ENCODE measurements at regions not wholly inside any gene's neighbourhood (a gene's known extent, or its start where the extent isn't known, plus 50 kb on each side); places are given as distances from the start of the nearest gene placed in this dataset.

GRCh38 chr6:163655217-163656121 is 241.0 kb downstream of the QKI start:
- DNase-seq (ENCODE audit: low spot score) = no peak

GRCh38 chr6:163651915-163652668 is 237.6 kb downstream of the QKI start:
- DNase-seq (ENCODE audit: low spot score) = no peak

DNA sequence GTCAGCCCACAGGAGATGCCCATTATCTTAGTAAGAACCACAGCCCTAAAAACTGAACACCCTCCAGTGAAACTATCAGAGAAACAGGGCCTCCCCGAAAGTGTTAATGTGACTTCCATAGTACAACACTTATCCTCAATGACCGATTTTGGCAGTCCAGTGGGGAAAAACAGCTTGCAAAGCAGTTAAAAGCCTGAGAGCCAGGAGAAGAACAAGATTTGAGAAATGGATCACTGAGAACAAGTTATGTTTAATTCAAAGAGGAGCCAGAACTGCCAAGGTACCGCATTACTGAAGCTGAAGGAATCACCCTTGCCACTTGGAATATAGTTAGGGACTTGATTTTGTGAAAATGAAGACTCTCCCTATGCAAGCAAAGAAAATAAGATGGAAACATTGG is 236.9 kb downstream of the QKI start:
- DNase-seq (ENCODE audit: low spot score) = no peak

DNA sequence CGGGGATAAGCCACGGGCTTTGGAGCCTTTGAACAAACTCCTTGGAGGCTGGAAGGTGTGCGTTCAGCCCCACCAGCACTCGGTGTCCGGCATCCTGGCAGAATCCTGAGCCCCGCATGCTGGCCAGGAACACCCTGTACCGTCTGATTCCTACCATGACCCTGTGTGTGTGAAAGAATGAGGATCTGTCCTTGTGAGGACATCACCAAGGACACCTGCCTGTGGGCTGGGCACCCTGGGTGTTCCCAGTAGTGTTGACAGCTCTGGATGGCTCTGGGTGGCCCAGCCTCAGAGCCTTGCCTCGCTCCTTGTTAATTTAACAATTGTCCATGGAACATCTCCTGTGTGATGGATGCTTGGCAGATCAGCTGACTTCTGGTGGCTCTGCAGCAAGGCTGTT is 234.3 kb downstream of the QKI start:
- DNase-seq (ENCODE audit: low spot score) = no peak

GRCh38 chr6:163647624-163648023 is 233.1 kb downstream of the QKI start:
- no peak for DNase-seq (ENCODE audit: low spot score)

DNA sequence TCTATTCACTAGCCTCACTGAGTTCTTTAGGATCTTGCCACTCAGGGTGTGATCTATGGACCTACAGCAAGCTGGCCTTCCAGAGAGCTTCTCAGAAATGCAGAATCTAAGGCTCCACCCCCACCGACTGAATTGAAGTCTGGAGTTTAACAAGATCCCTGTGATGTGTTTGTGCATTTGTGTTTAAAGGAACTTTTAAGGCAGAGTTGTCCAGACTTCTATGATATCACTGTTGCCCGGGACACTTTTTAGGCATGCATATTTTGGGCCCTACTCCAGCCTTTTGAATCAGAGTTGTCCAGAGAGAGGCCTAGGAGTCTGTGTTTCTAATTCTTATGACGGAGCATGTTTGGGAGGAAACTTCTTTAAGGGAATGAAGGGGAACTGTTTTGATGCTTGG is 232.3 kb downstream of the QKI start:
- no peak for DNase-seq (ENCODE audit: low spot score)

- DNase-seq (ENCODE audit: low spot score) = no peak
These were observed 231.6 kb downstream of the QKI start for GRCh38 chr6:163646133-163646532.

- DNase-seq (ENCODE audit: low spot score) = no peak
These were observed 231.0 kb downstream of the QKI start for GRCh38 chr6:163645560-163645959.

DNA sequence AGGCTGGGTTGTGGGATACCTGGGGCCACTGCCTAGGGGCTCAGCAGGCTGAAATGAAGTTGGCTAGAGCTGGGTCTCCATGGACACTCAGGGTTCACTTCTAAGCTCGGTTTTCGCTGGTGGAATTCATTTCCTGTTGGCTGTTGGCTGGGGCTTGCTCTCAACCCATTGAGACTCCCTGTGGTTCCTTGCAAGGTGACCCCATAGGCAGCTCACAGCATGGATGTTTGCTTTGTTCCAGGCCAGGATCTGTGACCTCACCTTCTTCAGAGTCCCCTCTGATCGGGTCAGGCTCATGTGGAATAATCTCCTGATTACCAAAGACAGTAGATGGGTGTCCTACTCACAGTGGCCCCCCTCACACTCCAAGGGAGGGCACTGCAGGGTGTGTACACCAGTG is 229.3 kb downstream of the QKI start:
- DNase-seq (ENCODE audit: low spot score) = no peak

GRCh38 chr6:163641706-163642105 is 227.2 kb downstream of the QKI start:
- DNase-seq (ENCODE audit: low spot score) = no peak

DNA sequence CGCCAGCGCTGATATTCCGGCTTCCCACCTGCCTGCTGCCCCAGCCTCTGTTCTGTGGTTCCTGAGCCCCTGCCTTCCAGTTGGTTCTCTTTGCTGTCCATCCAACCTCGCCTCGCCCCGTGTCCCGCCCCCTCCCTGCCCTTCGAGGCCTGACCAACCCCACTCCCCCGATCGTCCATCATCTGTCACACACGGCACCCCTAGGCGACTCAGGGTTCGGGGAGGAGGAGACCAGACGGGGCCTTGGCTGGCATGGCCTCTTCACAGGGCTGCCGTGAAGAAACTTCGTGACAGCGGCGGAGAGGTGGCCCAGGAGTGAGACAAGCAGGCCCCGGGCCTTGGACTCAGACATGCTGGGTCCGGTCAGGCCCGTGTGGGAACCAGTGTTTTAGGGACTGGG is 226.1 kb downstream of the QKI start:
- no peak for DNase-seq (ENCODE audit: low spot score)

DNA sequence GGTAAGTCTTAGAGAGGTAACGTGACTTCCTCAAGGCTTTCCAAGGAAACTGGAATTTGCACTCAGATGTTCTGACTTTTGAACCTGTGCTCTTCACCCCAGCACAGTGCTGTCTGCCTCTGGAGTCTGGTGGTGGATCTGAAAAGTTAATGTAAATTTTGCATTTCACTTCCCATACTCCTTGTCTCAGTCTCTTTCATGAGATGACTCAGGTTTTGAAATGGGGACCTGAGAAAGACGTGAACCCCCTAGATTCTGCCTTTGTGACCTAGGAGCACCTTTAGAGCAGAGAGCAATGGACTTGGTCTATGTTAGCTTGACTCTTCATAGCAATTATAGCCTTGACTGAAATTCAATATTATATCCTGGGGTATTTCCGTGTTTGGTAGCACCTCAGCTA is 223.0 kb downstream of the QKI start:
- DNase-seq (ENCODE audit: low spot score) = no peak

GRCh38 chr6:163635731-163636364 is 221.3 kb downstream of the QKI start:
- no peak for DNase-seq (ENCODE audit: low spot score)

GRCh38 chr6:163635315-163635714 is 220.8 kb downstream of the QKI start:
- DNase-seq (ENCODE audit: low spot score) = no peak

DNA sequence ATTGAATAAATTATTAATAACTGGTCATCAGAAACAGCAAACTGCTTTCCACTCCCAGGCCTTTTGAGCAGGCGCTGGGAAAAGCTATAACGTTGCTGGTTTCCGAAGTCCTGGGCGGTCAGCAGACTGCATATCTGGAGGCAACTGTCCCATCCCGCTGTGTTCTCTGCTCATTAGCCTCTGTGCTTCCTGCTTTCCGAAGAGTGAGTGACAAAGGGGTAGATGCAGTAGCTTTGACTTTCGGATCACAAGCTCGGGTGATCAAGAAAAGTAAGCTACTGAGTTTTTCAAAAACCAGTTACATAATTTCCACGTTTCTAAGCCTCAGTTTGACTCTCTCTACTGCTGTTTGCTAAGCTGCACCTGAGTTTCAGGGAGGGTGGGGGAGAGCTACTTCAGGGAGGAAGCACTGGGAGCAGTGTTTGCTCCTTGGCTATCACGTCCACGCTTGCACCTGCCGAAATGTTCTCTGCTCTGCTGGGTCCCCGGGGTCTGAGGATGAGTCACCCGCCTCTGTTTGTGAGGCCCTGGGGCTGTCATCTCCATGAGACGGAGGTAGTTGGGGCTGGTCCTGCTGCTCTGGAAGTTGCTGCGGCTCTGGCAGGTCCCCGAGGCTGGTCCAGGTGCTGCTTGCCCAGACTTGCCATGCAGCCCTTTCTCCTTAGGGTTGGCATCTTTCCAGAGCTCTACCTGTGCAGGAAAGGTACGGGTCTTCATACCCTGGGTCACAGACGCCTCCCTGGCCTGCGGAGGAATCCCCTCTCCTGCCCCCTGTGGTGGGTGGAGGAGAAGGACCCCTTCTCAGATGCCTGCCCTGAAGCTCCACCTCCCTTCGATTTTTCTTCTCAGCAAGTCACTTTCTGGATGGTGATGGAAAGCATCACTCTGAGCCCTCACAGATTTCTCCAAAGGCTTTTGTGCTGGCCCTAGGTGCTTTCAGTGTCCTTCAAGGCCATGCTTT is 220.0 kb downstream of the QKI start:
- no peak for DNase-seq (ENCODE audit: low spot score)

GRCh38 chr6:163630991-163631390 is 216.5 kb downstream of the QKI start:
- DNase-seq (ENCODE audit: low spot score) = no peak

- DNase-seq (ENCODE audit: low spot score) = no peak
These were observed 216.1 kb downstream of the QKI start for GRCh38 chr6:163630572-163630971.

GRCh38 chr6:163630096-163630495 is 215.6 kb downstream of the QKI start:
- DNase-seq (ENCODE audit: low spot score) = no peak

Data from CD4-positive, alpha-beta T cell treated with Interleukin-2 at 100 ng/mL for 4 hours (primary cell).